Tibial nerve (tissue), 4 donors: ENCODE measurements at regions not wholly inside any gene's neighbourhood (a gene's known extent, or its start where the extent isn't known, plus 50 kb on each side); places are given as distances from the start of the nearest gene placed in this dataset.

Experiments used
- DNase-seq, 2 donors: peaks; one replicate each; pipeline ENCODE4 v3.0.0-alpha.2; 2019; ENCODE audit warnings: low spot score in 2 of 2
- H3K27ac ChIP-seq, 4 donors: fragments of 200-600 bp; sonication (generic) in 3 of 4; one replicate each; pipeline ENCODE4 v1.5.1; 2017 to 2019; ENCODE audit warnings: mild to moderate bottlenecking in 1 of 4
- H3K27me3 ChIP-seq, 2 donors: fragments of 200-600 bp; sonication (generic) in 1 of 2; one replicate each; pipeline versions ENCODE4 v1.5.1 to v1.6.0; 2017 to 2019
- H3K36me3 ChIP-seq, 3 donors: fragments of 200-600 bp; sonication (generic); one replicate each; pipeline ENCODE4 v1.5.1; 2018 to 2019
- H3K4me1 ChIP-seq, 4 donors: fragments of 200-600 bp; sonication (generic) in 3 of 4; one replicate each; pipeline ENCODE4 v1.5.1; 2017 to 2019
- H3K4me3 ChIP-seq, 4 donors: fragments of 200-600 bp; sonication (generic) in 3 of 4; one replicate each; pipeline ENCODE4 v1.5.1; 2017 to 2019; ENCODE audit warnings: mild to moderate bottlenecking in 1 of 4, moderate library complexity in 1 of 4
- H3K9me3 ChIP-seq, 4 donors: fragments of 200-600 bp; sonication (generic) in 3 of 4; one replicate each; pipeline ENCODE4 v1.5.1; 2017 to 2019
- CTCF ChIP-seq, 5 experiments: fragments of 200-600 bp in 3 of 5; fragments of 450-650 bp in 2 of 5; sonication (generic) in 3 of 5; IDR thresholded peaks; one replicate each; pipeline ENCODE4 v1.5.1; 2016 to 2019; ENCODE audit warnings: antibody characterized with exemption in 5 of 5, mild to moderate bottlenecking in 3 of 5, moderate library complexity in 2 of 5
- EP300 ChIP-seq, 2 donors: sonication (generic); formaldehyde crosslinking; IDR thresholded peaks; one replicate each; pipeline ENCODE4 v1.6.1; 2017; ENCODE audit warnings: antibody characterized with exemption in 2 of 2, mild to moderate bottlenecking in 1 of 2
- POLR2A ChIP-seq, 2 donors: fragments of 450-650 bp; IDR thresholded peaks; one replicate each; pipeline ENCODE4 v1.6.1; 2017; ENCODE audit warnings: antibody characterized with exemption in 2 of 2, mild to moderate bottlenecking in 2 of 2, moderate library complexity in 2 of 2
- WGBS, 2 donors: methylation state at CpG; one replicate each; pipeline ENCODE4 v1.1.5; 2018; 5-methylcytosine and 5-hydroxymethylcytosine counted together

- DNase-seq, result no peak
- Histone ChIP-seq H3K9me3 (no peaks in the 10 kb centered on the region), H3K27me3 (no peaks in the 10 kb centered on the region), H3K4me1 (peaks cover 0 to 10% (median 4%) of the 10 kb centered on the region in 4 donors), H3K27ac (no peak overlapping the region), H3K4me3 (no peak overlapping the region), H3K36me3 (no peaks in the 10 kb centered on the region)
- WGBS, 2 donors, result 60 to 63% methylated on average over 2 of the region's 2 CpGs
- no peak for TF ChIP-seq POLR2A (IDR thresholded peaks at IDR 0.05)
- no peak for TF ChIP-seq CTCF (IDR thresholded peaks at IDR 0.05)
- no peak for TF ChIP-seq EP300 (IDR thresholded peaks at IDR 0.05)
Measured at GRCh38 chr10:114885443-114885842, 52.6 kb upstream of the TRUB1 start.
